ENCODE measurements at regions not wholly inside any gene's neighbourhood (a gene's known extent, or its start where the extent isn't known, plus 50 kb on each side); places are given as distances from the start of the nearest gene placed in this dataset.

DNA sequence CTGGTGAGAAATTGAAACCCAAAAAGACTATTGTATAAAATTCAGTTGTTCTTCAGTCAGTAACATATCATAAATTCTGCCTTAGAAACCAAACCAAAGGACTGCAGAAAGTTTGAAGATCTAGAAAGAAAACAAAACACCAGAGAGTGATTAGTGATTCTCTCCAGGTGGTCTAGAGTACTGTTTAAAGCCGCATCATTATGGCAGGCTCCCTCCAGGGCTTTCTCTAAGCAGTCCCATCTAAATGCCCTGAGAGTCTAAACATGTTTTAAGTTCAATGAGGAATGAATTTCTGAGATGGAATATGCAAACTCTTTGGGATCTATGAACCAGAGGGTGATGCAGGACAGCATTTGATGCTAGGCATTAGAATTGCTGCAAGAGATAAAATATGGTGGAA is 100.9 kb upstream of the ST6GALNAC5 start:
- FAIRE-seq (no peak), DNase-seq (ENCODE audit: insufficient read length, low spot score) (no peak)
- TF ChIP-seq, protein P1, sequence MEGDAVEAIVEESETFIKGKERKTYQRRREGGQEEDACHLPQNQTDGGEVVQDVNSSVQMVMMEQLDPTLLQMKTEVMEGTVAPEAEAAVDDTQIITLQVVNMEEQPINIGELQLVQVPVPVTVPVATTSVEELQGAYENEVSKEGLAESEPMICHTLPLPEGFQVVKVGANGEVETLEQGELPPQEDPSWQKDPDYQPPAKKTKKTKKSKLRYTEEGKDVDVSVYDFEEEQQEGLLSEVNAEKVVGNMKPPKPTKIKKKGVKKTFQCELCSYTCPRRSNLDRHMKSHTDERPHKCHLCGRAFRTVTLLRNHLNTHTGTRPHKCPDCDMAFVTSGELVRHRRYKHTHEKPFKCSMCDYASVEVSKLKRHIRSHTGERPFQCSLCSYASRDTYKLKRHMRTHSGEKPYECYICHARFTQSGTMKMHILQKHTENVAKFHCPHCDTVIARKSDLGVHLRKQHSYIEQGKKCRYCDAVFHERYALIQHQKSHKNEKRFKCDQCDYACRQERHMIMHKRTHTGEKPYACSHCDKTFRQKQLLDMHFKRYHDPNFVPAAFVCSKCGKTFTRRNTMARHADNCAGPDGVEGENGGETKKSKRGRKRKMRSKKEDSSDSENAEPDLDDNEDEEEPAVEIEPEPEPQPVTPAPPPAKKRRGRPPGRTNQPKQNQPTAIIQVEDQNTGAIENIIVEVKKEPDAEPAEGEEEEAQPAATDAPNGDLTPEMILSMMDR (IDR thresholded peaks at IDR 0.05; ENCODE audit: insufficient read depth, missing control alignments), result no peak

GRCh38 chr1:76769911-76770310 is 97.4 kb upstream of the ST6GALNAC5 start:
- DNase-seq (ENCODE audit: insufficient read length, low spot score) (no peak), FAIRE-seq (no peak)
- TF ChIP-seq, protein P1 (IDR thresholded peaks at IDR 0.05; ENCODE audit: insufficient read depth, missing control alignments), result no peak

GRCh38 chr1:76770979-76771378 is 96.3 kb upstream of the ST6GALNAC5 start:
- FAIRE-seq, result no peak
- DNase-seq (ENCODE audit: insufficient read length, low spot score), result no peak
- TF ChIP-seq, protein P1 (IDR thresholded peaks at IDR 0.05; ENCODE audit: insufficient read depth, missing control alignments), result no peak

DNA sequence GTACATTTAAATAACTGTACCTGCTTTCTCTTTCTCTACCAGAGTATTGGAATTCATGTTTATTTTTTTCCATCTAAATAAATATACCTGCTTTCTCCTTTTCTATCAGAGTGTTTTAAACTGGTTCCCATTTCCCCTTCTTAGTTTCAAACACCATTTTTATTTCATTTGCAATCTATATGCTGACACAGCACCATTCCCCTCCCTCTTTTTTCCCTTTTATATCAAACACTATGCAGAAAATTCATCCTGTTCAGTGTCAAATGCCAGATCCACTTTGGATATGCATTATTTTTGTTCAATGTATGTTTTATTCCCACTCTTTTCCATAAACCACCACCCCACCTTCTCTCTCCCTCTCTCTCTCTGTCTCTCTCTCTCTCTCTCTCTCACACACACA is 85.8 kb upstream of the ST6GALNAC5 start:
- FAIRE-seq, result no peak
- TF ChIP-seq, protein P1 (IDR thresholded peaks at IDR 0.05; ENCODE audit: insufficient read depth, missing control alignments), result no peak

GRCh38 chr1:76782809-76783208 is 84.5 kb upstream of the ST6GALNAC5 start:
- TF ChIP-seq, protein P1 (IDR thresholded peaks at IDR 0.05; ENCODE audit: insufficient read depth, missing control alignments), result no peak
- DNase-seq (ENCODE audit: insufficient read length, low spot score) (no peak), FAIRE-seq (no peak)

More for the DNA sequence above, 85.8 kb upstream of the ST6GALNAC5 start:
- DNase-seq (ENCODE audit: insufficient read length, low spot score), result no peak

DNA sequence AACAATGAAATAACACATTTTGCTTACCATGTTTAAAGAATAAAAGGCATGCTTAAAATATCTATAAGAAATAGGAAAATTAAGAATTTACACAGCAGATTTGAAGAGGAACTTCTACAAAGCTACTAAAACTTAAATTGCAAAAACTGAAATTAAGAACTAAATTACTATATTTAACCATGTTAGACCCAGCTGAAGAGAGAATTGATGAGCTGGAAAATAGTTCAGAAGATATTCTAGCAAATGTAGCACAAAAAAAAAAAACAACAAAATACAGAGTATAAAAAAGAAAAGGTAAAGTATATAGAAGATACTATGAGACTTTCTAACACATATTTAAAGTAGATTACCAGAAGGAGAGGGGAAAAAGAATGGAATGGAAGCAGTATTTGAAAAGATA is 82.8 kb upstream of the ST6GALNAC5 start:
- DNase-seq (ENCODE audit: insufficient read length, low spot score) (no peak), FAIRE-seq (no peak)
- TF ChIP-seq, protein P1 (IDR thresholded peaks at IDR 0.05; ENCODE audit: insufficient read depth, missing control alignments), result no peak

- FAIRE-seq (no peak), DNase-seq (ENCODE audit: insufficient read length, low spot score) (no peak)
- TF ChIP-seq, protein P1 (IDR thresholded peaks at IDR 0.05; ENCODE audit: insufficient read depth, missing control alignments), result no peak
These were observed 81.1 kb upstream of the ST6GALNAC5 start for GRCh38 chr1:76786222-76786621.
